Peyer's patch (tissue), 4 donors: ENCODE measurements at regions not wholly inside any gene's neighbourhood (a gene's known extent, or its start where the extent isn't known, plus 50 kb on each side); places are given as distances from the start of the nearest gene placed in this dataset.

ENCODE experiments used
- DNase-seq, 3 donors: peaks; one replicate each; pipeline ENCODE4 v3.0.0-alpha.2; 2017 to 2019
- H3K27ac ChIP-seq, 4 donors: fragments of 200-600 bp; sonication (generic); one replicate each; pipeline ENCODE4 v1.5.1; 2016 to 2019
- H3K27me3 ChIP-seq, 2 donors: fragments of 200-600 bp; sonication (generic); one replicate each; pipeline ENCODE4 v1.5.1; 2019
- H3K36me3 ChIP-seq, 3 donors: fragments of 200-600 bp; sonication (generic); one replicate each; pipeline ENCODE4 v1.5.1; 2016 to 2019
- H3K4me1 ChIP-seq, 4 donors: fragments of 200-600 bp; sonication (generic); one replicate each; pipeline ENCODE4 v1.5.1; 2016 to 2019
- H3K4me3 ChIP-seq, 4 donors: fragments of 200-600 bp; sonication (generic); 1 replicate in 3 of 4; 2 replicates in 1 of 4; pipeline ENCODE4 v1.5.1; 2016 to 2019; ENCODE audit warnings: mild to moderate bottlenecking in 1 of 4
- H3K9me3 ChIP-seq, 4 donors: fragments of 200-600 bp; sonication (generic); one replicate each; pipeline ENCODE4 v1.5.1; 2016 to 2019; ENCODE audit warnings: mild to moderate bottlenecking in 1 of 4
- CTCF ChIP-seq, 6 experiments: fragments of 450-650 bp in 4 of 6; fragments of 200-600 bp in 2 of 6; sonication (generic) in 1 of 6; IDR thresholded peaks; one replicate each; pipeline ENCODE4 v1.5.1; 2017 to 2019; ENCODE audit warnings: antibody characterized with exemption in 6 of 6, mild to moderate bottlenecking in 3 of 6, moderate library complexity in 1 of 6
- POLR2A ChIP-seq, 2 donors: fragments of 450-650 bp; IDR thresholded peaks; one replicate each; pipeline ENCODE4 v1.5.1; 2017; ENCODE audit warnings: antibody characterized with exemption in 2 of 2, mild to moderate bottlenecking in 2 of 2, moderate library complexity in 2 of 2

GRCh38 chr7:10418985-10419384 lies 554.7 kb upstream of the PHF14 start:
- DNase-seq: no peak
- H3K4me1 ChIP-seq: no peaks in the 10 kb centered on the region
- TF ChIP-seq CTCF (IDR thresholded peaks at IDR 0.05): no peak
- TF ChIP-seq POLR2A (IDR thresholded peaks at IDR 0.05): no peak
- H3K4me3 ChIP-seq: no peak overlapping the region
- H3K36me3 ChIP-seq: no peaks in the 10 kb centered on the region
- H3K27ac ChIP-seq: no peak overlapping the region
- no peaks in the 10 kb centered on the region for H3K27me3 ChIP-seq
- no peaks in the 10 kb centered on the region for H3K9me3 ChIP-seq

- no peak overlapping the region for H3K4me3 ChIP-seq
- TF ChIP-seq POLR2A (IDR thresholded peaks at IDR 0.05): no peak
- TF ChIP-seq CTCF (IDR thresholded peaks at IDR 0.05): no peak
- no peak for DNase-seq
- H3K36me3 ChIP-seq: no peaks in the 10 kb centered on the region
- H3K9me3 ChIP-seq: no peaks in the 10 kb centered on the region
- H3K4me1 ChIP-seq: no peaks in the 10 kb centered on the region
- no peaks in the 10 kb centered on the region for H3K27me3 ChIP-seq
- no peak overlapping the region for H3K27ac ChIP-seq
These were observed 544.6 kb upstream of the PHF14 start for GRCh38 chr7:10429031-10429430.

- DNase-seq: no peak
- H3K27ac ChIP-seq: no peak overlapping the region
- no peaks in the 10 kb centered on the region for H3K27me3 ChIP-seq
- H3K4me3 ChIP-seq: no peak overlapping the region
- H3K4me1 ChIP-seq: no peaks in the 10 kb centered on the region
- TF ChIP-seq CTCF (IDR thresholded peaks at IDR 0.05) (no peak), POLR2A (IDR thresholded peaks at IDR 0.05) (no peak)
- no peaks in the 10 kb centered on the region for H3K9me3 ChIP-seq
- no peaks in the 10 kb centered on the region for H3K36me3 ChIP-seq
These were observed 544.2 kb upstream of the PHF14 start for GRCh38 chr7:10429511-10429910.

- no peaks in the 10 kb centered on the region for H3K27me3 ChIP-seq
- H3K36me3 ChIP-seq: no peaks in the 10 kb centered on the region
- H3K9me3 ChIP-seq: peaks cover 0 to 7% (median 0%) of the 10 kb centered on the region in 4 donors
- DNase-seq: no peak
- TF ChIP-seq CTCF (IDR thresholded peaks at IDR 0.05) (no peak), POLR2A (IDR thresholded peaks at IDR 0.05) (no peak)
- H3K4me1 ChIP-seq: no peaks in the 10 kb centered on the region
- H3K27ac ChIP-seq: no peak overlapping the region
- H3K4me3 ChIP-seq: no peak overlapping the region
These were observed 537.4 kb upstream of the PHF14 start for GRCh38 chr7:10436302-10436701.

GRCh38 chr7:10439027-10439426 lies 534.6 kb upstream of the PHF14 start:
- Histone ChIP-seq H3K9me3 (peaks cover 0 to 7% (median 0%) of the 10 kb centered on the region in 4 donors), H3K36me3 (no peaks in the 10 kb centered on the region), H3K27ac (no peak overlapping the region), H3K4me3 (no peak overlapping the region), H3K4me1 (no peaks in the 10 kb centered on the region), H3K27me3 (no peaks in the 10 kb centered on the region)
- TF ChIP-seq CTCF (IDR thresholded peaks at IDR 0.05) (no peak), POLR2A (IDR thresholded peaks at IDR 0.05) (no peak)
- DNase-seq: no peak

GRCh38 chr7:10455936-10456335 lies 517.7 kb upstream of the PHF14 start:
- Histone ChIP-seq H3K27ac (no peak overlapping the region), H3K36me3 (no peaks in the 10 kb centered on the region), H3K9me3 (no peaks in the 10 kb centered on the region), H3K4me3 (no peak overlapping the region), H3K27me3 (no peaks in the 10 kb centered on the region), H3K4me1 (no peaks in the 10 kb centered on the region)
- TF ChIP-seq CTCF (IDR thresholded peaks at IDR 0.05) (no peak), POLR2A (IDR thresholded peaks at IDR 0.05) (no peak)
- no peak for DNase-seq
